Activated CD8-positive, alpha-beta memory T cell treated with anti-CD3 and anti-CD28 coated beads, Interleukin-2, amount 10 ng/mL, durations not matched to agents 7 days and 5 days (primary cell): ENCODE measurements at regions not wholly inside any gene's neighbourhood (a gene's known extent, or its start where the extent isn't known, plus 50 kb on each side); places are given as distances from the start of the nearest gene placed in this dataset.

Source experiments
- ATAC-seq: fragments of 150-1000 bp; cut with Tn5 transposase; one replicate; pipeline ENCODE4 v1.10.0; 2021; ENCODE audit warnings: moderate library complexity
- CTCF ChIA-PET: fragments of 350-600 bp; sonication (Branson Sonifier 250); formaldehyde crosslinking; loops from one replicate; lab custom pipeline; 2021; ENCODE audit warnings: antibody characterized with exemption; lab: Charles Lee
- DNase-seq: peaks from one replicate; pipeline ENCODE4 v3.0.0-alpha.2; 2020
- H3K27ac Mint-ChIP-seq: one replicate; pipeline ENCODE4 v1.8.0; 2021; ENCODE audit warnings: mild to moderate bottlenecking, mixed read lengths
- H3K27me3 Mint-ChIP-seq: one replicate; pipeline ENCODE4 v1.8.0; 2021; ENCODE audit warnings: mixed read lengths
- H3K36me3 Mint-ChIP-seq: one replicate; pipeline ENCODE4 v1.8.0; 2021; ENCODE audit warnings: mild to moderate bottlenecking, mixed read lengths
- H3K4me1 Mint-ChIP-seq: one replicate; pipeline ENCODE4 v1.8.0; 2021; ENCODE audit warnings: mixed read lengths
- H3K4me3 Mint-ChIP-seq: one replicate; pipeline ENCODE4 v1.8.0; 2021; ENCODE audit warnings: mild to moderate bottlenecking, moderate library complexity, mixed read lengths
- H3K9me3 Mint-ChIP-seq: one replicate; pipeline ENCODE4 v1.8.0; 2022; ENCODE audit warnings: low read depth, mixed read lengths

DNA sequence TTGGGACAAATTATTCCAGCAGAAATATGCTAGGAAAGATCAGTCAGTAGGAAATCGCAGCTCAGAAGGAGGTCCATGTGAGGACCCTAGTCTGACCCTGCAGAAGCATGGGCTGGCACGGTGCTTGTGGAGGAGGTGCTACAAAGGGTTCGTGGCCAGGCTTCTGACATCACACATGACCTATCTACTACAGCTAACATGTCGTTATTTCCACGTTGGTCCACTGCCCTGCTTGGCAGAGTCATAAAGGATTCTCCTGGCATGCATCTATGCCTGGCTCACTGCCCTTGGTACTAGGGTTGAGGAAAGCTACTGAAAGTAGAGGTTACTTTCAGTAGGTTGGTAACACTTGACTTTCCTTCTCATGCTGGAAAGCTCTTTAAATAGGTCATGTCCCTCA is 118.1 kb upstream of the SHISA6 start:
- H3K9me3 Mint-ChIP-seq, result peaks cover 8% of the 10 kb centered on the region
- DNase-seq (no peak), ATAC-seq (no peak)
- no peak overlapping the region for H3K4me3 Mint-ChIP-seq
- CTCF ChIA-PET, result no interaction called here
- H3K4me1 Mint-ChIP-seq, result no peaks in the 10 kb centered on the region
- no peak overlapping the region for H3K27ac Mint-ChIP-seq
- H3K36me3 Mint-ChIP-seq, result no peaks in the 10 kb centered on the region
- no peaks in the 10 kb centered on the region for H3K27me3 Mint-ChIP-seq

DNA sequence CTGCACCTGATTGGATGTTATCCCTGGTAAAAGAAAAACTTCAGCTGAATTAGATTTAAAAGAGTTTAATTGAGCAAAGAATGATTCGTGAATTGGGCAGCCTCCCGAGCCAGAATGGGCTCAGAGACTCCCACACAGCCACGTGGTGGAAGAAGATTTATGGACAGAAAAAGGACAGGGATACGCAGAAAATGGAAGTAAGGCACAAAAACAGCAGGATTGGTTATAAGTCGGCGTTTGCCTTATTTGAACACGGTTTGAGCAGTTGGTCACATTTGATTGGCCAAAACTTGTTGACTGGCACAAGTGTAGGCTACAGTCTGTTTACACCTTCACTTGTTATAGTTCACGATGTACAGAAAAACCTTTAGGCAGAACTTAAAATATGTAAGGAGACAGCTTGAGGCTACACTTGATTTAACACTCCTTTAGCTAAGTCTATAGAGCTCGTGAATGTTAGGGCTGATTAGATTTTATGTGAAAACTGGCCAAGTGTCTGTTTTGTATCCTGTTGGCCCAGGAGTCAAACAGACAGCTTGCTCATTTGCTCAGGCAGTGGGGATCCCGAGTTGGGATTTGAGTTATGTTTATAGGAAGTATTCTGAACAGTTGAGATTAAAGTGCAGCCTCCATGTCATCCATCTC is 119.5 kb upstream of the SHISA6 start:
- Mint-ChIP-seq H3K9me3 (peaks cover 8% of the 10 kb centered on the region), H3K36me3 (no peaks in the 10 kb centered on the region), H3K4me3 (no peak overlapping the region), H3K27me3 (no peaks in the 10 kb centered on the region), H3K4me1 (no peaks in the 10 kb centered on the region), H3K27ac (no peak overlapping the region)
- CTCF ChIA-PET, result no interaction called here
- no peak for DNase-seq
- ATAC-seq, result no peak

DNA sequence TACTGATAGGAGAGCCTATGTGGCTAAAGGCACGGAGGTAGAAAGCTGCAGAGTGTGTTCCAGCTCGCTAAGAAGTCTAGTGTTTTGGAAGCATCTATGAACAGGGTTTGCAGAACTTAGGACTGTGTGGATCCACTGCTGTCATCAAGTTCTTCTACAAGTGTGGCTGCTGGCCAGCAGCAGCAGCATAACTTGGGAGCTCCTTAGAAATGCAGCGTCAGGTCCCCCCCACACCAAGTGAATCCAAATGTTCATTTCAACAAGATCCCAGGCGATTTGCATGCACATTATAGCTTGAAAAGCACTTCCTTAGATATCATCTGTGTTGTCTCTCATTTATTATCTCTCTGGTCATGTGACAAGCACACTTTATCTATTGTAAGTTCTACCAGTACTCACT is 131.9 kb upstream of the SHISA6 start:
- Mint-ChIP-seq H3K4me1 (no peaks in the 10 kb centered on the region), H3K4me3 (no peak overlapping the region), H3K36me3 (no peaks in the 10 kb centered on the region), H3K9me3 (peaks cover 6% of the 10 kb centered on the region), H3K27ac (no peak overlapping the region), H3K27me3 (no peaks in the 10 kb centered on the region)
- no peak for ATAC-seq
- CTCF ChIA-PET, result no interaction called here
- no peak for DNase-seq

DNA sequence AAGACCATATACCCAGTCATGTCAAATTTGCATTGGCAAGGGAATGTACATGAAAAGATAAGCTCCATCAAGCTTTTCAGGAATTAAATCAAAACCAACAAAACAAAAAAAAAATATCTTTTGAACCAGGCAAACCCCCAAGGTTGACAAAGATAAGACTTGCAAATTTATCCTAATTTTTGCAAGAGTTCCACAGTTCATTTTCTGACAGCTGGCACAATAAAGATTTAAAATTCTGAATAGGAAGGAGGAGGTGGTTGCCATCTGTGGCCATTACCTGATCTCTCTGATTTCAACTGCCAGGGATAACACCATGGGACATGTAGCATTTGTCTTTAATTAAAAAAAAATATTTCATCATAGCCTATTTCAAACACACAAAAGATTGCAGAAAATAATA is 135.9 kb upstream of the SHISA6 start:
- Mint-ChIP-seq H3K4me3 (no peak overlapping the region), H3K27ac (no peak overlapping the region), H3K4me1 (no peaks in the 10 kb centered on the region), H3K27me3 (no peaks in the 10 kb centered on the region), H3K9me3 (peaks cover 9% of the 10 kb centered on the region), H3K36me3 (no peaks in the 10 kb centered on the region)
- CTCF ChIA-PET, result no interaction called here
- no peak for DNase-seq
- no peak for ATAC-seq

DNA sequence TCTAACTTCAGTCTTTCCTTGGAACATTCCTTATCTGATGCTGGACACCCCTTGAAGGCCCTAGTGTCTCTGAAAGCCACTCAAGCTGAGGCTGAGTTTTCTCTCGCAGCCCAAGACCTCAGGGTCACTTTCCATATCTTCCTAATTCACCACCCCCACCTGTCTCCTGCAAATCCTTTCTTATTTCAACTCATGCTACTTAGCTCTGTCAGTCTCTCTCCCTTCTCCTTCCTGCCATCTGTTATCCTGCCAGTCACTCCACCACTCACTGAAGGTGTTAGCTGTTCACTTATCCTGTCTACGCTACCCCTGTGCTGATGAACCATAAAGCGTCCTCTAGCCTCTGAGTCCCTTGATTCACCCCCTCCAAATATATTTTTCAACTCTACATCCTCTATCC is 143.9 kb upstream of the SHISA6 start:
- ATAC-seq, result no peak
- CTCF ChIA-PET, result no interaction called here
- Mint-ChIP-seq H3K36me3 (no peaks in the 10 kb centered on the region), H3K27ac (no peak overlapping the region), H3K9me3 (peaks cover 11% of the 10 kb centered on the region), H3K27me3 (no peaks in the 10 kb centered on the region), H3K4me3 (no peak overlapping the region), H3K4me1 (no peaks in the 10 kb centered on the region)
- no peak for DNase-seq

DNA sequence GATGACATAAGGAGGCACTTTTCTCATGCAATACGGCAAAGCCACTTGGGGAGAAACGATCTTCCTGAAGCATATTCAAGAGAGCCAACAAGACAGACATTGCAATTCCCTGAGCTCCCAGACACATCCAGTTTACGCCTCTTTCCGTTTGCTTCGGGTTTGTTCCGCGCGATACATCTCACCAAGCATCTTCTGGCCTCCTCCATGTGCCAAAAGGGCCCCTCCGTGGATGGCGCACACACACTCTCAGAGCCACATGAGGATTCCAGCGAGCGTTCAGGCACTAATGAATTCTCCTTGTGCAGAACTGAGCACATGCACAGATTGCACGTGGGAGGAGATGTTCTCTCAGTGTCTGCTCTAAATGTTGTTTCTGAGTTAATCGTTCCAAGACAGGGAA is 146.7 kb upstream of the SHISA6 start:
- no peak overlapping the region for H3K4me3 Mint-ChIP-seq
- H3K27ac Mint-ChIP-seq, result no peak overlapping the region
- H3K27me3 Mint-ChIP-seq, result no peaks in the 10 kb centered on the region
- no peak for DNase-seq
- no peak for ATAC-seq
- peaks cover 8% of the 10 kb centered on the region for H3K9me3 Mint-ChIP-seq
- CTCF ChIA-PET, result no interaction called here
- no peaks in the 10 kb centered on the region for H3K4me1 Mint-ChIP-seq
- no peaks in the 10 kb centered on the region for H3K36me3 Mint-ChIP-seq

DNA sequence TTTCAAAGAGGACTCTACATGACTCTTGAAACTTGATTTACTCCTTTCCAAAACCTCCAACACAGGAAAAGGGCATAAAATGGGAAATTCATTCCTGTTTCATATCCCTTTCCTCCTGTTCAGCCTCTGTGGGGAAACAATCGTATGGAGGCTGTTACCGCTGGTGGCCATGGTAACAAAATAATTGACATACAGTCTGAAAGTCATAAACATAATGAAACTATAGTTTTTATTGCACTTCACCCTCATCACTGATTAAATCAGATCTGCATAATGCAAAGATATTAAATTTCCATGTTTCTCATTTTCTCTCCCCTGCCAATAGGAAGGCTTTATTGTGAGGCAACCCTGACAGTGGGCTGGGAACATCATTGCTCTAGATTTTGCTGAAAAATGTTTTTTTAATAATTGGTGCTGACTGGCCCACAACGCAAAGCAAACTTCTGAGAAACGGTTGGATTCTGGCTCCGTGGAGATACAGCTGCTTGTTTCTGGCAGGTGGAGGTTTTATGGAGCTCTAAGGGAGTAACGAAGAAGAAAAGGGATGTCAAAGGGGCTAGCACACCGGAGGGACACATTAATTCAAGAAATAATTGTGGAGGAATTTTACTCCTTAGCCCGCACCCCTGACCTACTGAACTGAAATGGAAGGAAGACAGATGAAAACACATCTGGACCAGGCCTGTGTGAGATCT is 154.2 kb upstream of the SHISA6 start:
- no peaks in the 10 kb centered on the region for H3K4me1 Mint-ChIP-seq
- H3K27ac Mint-ChIP-seq, result no peak overlapping the region
- H3K9me3 Mint-ChIP-seq, result peaks cover 4% of the 10 kb centered on the region
- DNase-seq (no peak), ATAC-seq (no peak)
- no peak overlapping the region for H3K4me3 Mint-ChIP-seq
- no peaks in the 10 kb centered on the region for H3K36me3 Mint-ChIP-seq
- no peaks in the 10 kb centered on the region for H3K27me3 Mint-ChIP-seq
- CTCF ChIA-PET, result no interaction called here

DNA sequence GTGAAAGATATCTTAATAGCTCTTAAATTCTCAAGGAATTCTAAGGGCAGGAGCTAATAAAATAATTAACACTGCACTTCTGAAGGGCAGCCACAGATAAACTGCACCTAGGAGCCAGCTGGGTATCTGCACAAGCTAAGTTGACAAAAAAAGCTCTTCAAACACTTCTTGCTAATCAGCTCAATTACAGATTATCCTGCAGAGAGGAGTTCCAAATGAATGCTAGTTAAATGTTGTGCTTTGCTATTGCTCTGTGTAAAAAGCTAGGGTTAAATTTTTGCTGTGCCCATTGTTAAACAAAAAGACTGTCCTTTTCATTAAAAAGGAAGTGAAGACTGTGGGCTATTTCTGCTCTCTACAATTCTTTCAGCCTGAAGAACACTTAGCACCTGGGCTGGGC is 158.5 kb upstream of the SHISA6 start:
- Mint-ChIP-seq H3K4me3 (no peak overlapping the region), H3K27me3 (no peaks in the 10 kb centered on the region), H3K4me1 (no peaks in the 10 kb centered on the region), H3K9me3 (no peaks in the 10 kb centered on the region), H3K27ac (no peak overlapping the region), H3K36me3 (no peaks in the 10 kb centered on the region)
- CTCF ChIA-PET, result no interaction called here
- no peak for ATAC-seq
- DNase-seq, result no peak

DNA sequence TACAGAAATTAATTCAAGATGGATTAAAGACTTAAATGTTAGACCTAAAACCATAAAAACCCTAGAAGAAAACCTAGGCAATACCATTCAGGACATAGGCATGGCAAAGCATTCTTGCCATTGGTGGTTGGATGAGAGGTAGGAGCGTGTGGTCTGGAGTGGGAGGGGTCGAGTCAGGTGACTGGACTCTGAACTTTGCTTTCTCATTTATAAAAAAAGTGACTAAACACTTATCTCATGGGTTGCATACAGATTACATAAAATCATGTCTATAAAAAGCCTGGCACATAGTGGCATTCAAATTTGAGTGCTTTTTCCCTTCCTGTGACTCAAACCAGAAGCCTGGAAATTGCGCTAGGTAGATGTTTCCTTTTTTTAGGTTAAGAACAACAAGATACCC is 159.7 kb upstream of the SHISA6 start:
- Mint-ChIP-seq H3K36me3 (no peaks in the 10 kb centered on the region), H3K4me3 (no peak overlapping the region), H3K9me3 (no peaks in the 10 kb centered on the region), H3K4me1 (no peaks in the 10 kb centered on the region), H3K27me3 (no peaks in the 10 kb centered on the region), H3K27ac (no peak overlapping the region)
- DNase-seq, result no peak
- no peak for ATAC-seq
- CTCF ChIA-PET, result no interaction called here

DNA sequence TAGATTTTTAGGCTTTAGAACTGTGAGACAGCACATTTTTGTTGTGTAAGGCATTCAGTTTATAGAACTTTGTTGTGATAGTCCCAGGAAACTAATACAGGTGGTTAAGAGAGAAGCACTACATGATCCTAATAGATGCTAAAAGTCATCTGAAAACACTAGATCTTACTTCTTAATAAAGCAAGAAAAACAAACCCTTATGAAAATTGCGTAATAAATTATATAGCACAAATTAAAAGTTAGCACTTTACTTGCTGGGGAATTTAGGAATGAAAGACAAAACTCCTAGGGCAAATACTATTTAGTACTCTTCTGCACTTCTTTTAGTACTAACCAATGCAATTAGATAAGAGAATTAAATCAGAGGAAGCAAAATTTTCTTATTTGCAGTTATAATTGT is 163.3 kb upstream of the SHISA6 start:
- Mint-ChIP-seq H3K9me3 (no peaks in the 10 kb centered on the region), H3K4me3 (no peak overlapping the region), H3K4me1 (no peaks in the 10 kb centered on the region), H3K27me3 (no peaks in the 10 kb centered on the region), H3K27ac (no peak overlapping the region), H3K36me3 (no peaks in the 10 kb centered on the region)
- CTCF ChIA-PET, result no interaction called here
- ATAC-seq (no peak), DNase-seq (no peak)

DNA sequence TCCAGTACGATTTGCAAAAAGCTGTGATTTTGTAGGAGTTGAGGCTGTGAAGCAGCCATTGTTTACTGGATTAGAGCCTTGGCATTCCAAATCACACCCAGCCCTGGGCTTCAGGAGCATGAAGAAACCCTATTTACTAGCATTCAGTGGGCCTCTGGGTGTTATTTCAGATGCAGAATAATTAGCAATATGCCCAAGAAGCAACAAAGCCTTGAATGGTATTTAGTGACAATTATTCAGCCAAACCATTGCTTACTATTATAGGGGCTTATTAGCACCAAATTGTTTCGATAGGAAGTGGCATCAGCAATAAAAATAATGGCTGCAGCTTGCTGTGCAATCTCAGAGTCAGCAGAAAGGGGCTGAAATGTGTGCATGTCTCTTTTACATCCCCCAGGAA is 166.6 kb upstream of the SHISA6 start:
- Mint-ChIP-seq H3K9me3 (no peaks in the 10 kb centered on the region), H3K36me3 (no peaks in the 10 kb centered on the region), H3K27me3 (no peaks in the 10 kb centered on the region), H3K27ac (no peak overlapping the region), H3K4me1 (no peaks in the 10 kb centered on the region), H3K4me3 (no peak overlapping the region)
- CTCF ChIA-PET, result no interaction called here
- DNase-seq (no peak), ATAC-seq (no peak)

DNA sequence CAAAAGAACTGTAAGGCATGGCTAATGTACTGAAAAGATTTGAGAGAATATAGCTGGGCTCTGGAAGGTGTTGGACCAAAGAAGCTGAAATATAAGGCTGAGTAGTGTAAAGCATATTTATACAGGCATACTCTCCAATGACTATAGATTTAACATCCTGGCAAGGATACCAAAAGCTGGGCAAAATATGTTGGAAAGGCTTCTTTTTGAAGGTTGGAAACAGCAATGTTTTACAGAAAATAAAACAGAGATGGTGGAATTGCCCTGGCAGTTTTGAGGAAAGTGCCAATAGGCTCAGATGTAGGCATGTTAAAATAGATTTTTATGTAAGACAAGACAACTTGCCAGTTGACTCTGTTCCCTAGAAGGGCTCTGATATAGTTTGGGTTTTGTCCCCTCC is 184.1 kb upstream of the SHISA6 start:
- ATAC-seq, result no peak
- H3K27me3 Mint-ChIP-seq, result no peaks in the 10 kb centered on the region

DNA sequence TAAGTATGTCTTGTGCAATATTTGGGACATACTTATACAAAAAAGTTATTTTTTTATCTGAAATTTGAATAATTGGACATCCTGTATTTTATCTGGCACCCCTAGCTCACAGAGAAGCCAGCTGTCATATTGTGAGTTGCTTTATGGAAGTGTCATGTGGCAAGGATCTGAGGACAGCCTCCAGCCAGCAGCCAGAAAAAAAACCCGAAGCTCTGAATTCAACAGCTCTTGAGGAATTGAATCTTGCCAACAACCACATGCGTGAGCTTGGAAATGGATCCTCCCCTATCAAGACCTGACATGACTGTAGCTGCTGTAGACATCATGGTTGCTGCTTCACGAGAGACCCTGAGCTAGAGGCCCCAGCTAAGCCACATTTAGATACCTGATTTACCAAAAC is 187.2 kb upstream of the SHISA6 start:
- ATAC-seq (no peak), DNase-seq (no peak)
- H3K27me3 Mint-ChIP-seq, result no peaks in the 10 kb centered on the region
- no peak overlapping the region for H3K27ac Mint-ChIP-seq
- no peaks in the 10 kb centered on the region for H3K36me3 Mint-ChIP-seq
- no peak overlapping the region for H3K4me3 Mint-ChIP-seq
- no peaks in the 10 kb centered on the region for H3K4me1 Mint-ChIP-seq
- peaks cover 8% of the 10 kb centered on the region for H3K9me3 Mint-ChIP-seq
- CTCF ChIA-PET, result no interaction called here

More for the DNA sequence above, 184.1 kb upstream of the SHISA6 start:
- DNase-seq, result no peak
- H3K4me1 Mint-ChIP-seq, result no peaks in the 10 kb centered on the region
- peaks cover 8% of the 10 kb centered on the region for H3K9me3 Mint-ChIP-seq
- CTCF ChIA-PET, result no interaction called here
- H3K27ac Mint-ChIP-seq, result no peak overlapping the region
- no peak overlapping the region for H3K4me3 Mint-ChIP-seq
- H3K36me3 Mint-ChIP-seq, result no peaks in the 10 kb centered on the region

DNA sequence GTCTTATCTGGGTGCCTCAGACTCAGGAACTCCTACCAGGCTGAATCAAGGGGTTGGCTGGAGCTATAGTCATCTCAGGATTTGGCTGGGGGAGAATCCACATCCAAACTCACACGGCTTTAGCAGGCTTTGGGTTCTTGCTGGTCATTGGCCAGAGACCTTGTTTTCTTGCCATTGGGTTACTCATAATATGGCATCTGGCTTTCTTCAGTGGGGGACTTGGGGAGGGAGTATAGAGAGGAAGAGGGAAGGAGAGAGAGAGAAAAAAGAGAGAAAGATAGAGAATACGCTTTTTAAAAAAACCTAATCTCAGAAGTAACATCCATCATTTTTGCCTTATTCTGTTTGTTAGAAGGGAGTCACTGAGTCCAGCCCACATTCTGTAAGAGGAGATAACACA is 191.5 kb upstream of the SHISA6 start:
- Mint-ChIP-seq H3K4me1 (no peaks in the 10 kb centered on the region), H3K36me3 (no peaks in the 10 kb centered on the region)

More for the DNA sequence above, 191.5 kb upstream of the SHISA6 start:
- DNase-seq, result no peak
- Mint-ChIP-seq H3K4me3 (no peak overlapping the region), H3K9me3 (no peaks in the 10 kb centered on the region), H3K27ac (no peak overlapping the region), H3K27me3 (no peaks in the 10 kb centered on the region)
- ATAC-seq, result no peak
- CTCF ChIA-PET, result no interaction called here
